Pons (tissue), 1 donor: ENCODE measurements at regions not wholly inside any gene's neighbourhood (a gene's known extent, or its start where the extent isn't known, plus 50 kb on each side); places are given as distances from the start of the nearest gene placed in this dataset.
A peak's percentile ranks its signal among the peaks of the same experiment; 100 is the strongest.
"Not testable (repeated sequence)": the region's sequence is repeated elsewhere in the genome, so short reads cannot be mapped to it uniquely, and the experiment has no call there.

Source experiments
- DNase-seq: peaks from one replicate; pipeline ENCODE4 v3.0.0-alpha.2; 2016; ENCODE audit warnings: low spot score

- DNase-seq, result no peak
Observed at GRCh38 chr2:48190230-48190629, 124.3 kb upstream of the FOXN2 start.

- no peak for DNase-seq
Observed at GRCh38 chr2:48194641-48195040, 119.8 kb upstream of the FOXN2 start.

GRCh38 chr2:48195169-48195568, 119.3 kb upstream of the FOXN2 start:
- no peak for DNase-seq

- no peak for DNase-seq
Observed at GRCh38 chr2:48197618-48198017, 116.9 kb upstream of the FOXN2 start.

- DNase-seq, result no peak
Observed at GRCh38 chr2:48198371-48198770, 116.1 kb upstream of the FOXN2 start.

- DNase-seq, result no peak
Observed at GRCh38 chr2:48199070-48199469, 115.4 kb upstream of the FOXN2 start.

- no peak for DNase-seq
Observed at GRCh38 chr2:48200620-48201293, 113.7 kb upstream of the FOXN2 start.

- DNase-seq, result not testable (repeated sequence)
Observed at GRCh38 chr2:48201435-48201834, 113.0 kb upstream of the FOXN2 start.

- DNase-seq, result no peak
Observed at GRCh38 chr2:48202863-48203642, 111.4 kb upstream of the FOXN2 start.

- no peak for DNase-seq
Observed at GRCh38 chr2:48203668-48204067, 110.8 kb upstream of the FOXN2 start.

- no peak for DNase-seq
Observed at GRCh38 chr2:48204750-48205136, 109.7 kb upstream of the FOXN2 start.

- peak; percentile 100 for DNase-seq
Observed at GRCh38 chr2:48205137-48205798, 109.2 kb upstream of the FOXN2 start.

- not testable (repeated sequence) for DNase-seq
Observed at GRCh38 chr2:48206056-48206656, 108.3 kb upstream of the FOXN2 start.

GRCh38 chr2:48207201-48207641, 107.3 kb upstream of the FOXN2 start:
- peak; percentile 37 for DNase-seq

- DNase-seq, result no peak
Observed at GRCh38 chr2:48207851-48208250, 106.6 kb upstream of the FOXN2 start.

GRCh38 chr2:48209214-48209885, 105.1 kb upstream of the FOXN2 start:
- DNase-seq, result no peak

- no peak for DNase-seq
Observed at GRCh38 chr2:48210189-48210588, 104.3 kb upstream of the FOXN2 start.

- DNase-seq, result no peak
Observed at GRCh38 chr2:48213646-48214045, 100.8 kb upstream of the FOXN2 start.

- no peak for DNase-seq
Observed at GRCh38 chr2:48218169-48218568, 96.3 kb upstream of the FOXN2 start.

GRCh38 chr2:48219234-48219554, 95.3 kb upstream of the FOXN2 start:
- no peak for DNase-seq

- DNase-seq, result no peak
Observed at GRCh38 chr2:48219555-48220436, 94.7 kb upstream of the FOXN2 start.
